A673 (cell line): ENCODE measurements at regions not wholly inside any gene's neighbourhood (a gene's known extent, or its start where the extent isn't known, plus 50 kb on each side); places are given as distances from the start of the nearest gene placed in this dataset.

ENCODE experiments used
- BruUV-seq: library from RNA; stranded (reverse); fragments of 400-500 nt; replicated peaks from 2 replicates; lab custom pipeline; 2021; lab: Mats Ljungman, UMichigan
- CTCF ChIA-PET: fragments of 300-600 bp; sonication (Branson Sonifier 250); formaldehyde crosslinking; loops from one replicate; lab custom pipeline; 2022; ENCODE audit warnings: antibody characterized with exemption; lab: Charles Lee
- POLR2A ChIA-PET: fragments of 300-600 bp; sonication (Branson Sonifier 250); formaldehyde crosslinking; loops from one replicate; lab custom pipeline; 2022; ENCODE audit warnings: antibody characterized with exemption; ENCODE audit not compliant: low non-redundant PET; lab: Charles Lee
- DNase-seq: peaks from one replicate; pipeline ENCODE4 v3.0.0-alpha.2; 2015; ENCODE audit warnings: low spot score
- H3K27ac ChIP-seq: fragments of 200-600 bp; sonication (generic); 2 replicates; pipeline ENCODE4 v1.5.1; 2016; ENCODE audit warnings: mixed run types, low read depth, mild to moderate bottlenecking, mixed read lengths, antibody characterized with exemption, low read length; ENCODE audit not compliant: poor library complexity, severe bottlenecking
- H3K27me3 ChIP-seq: fragments of 200-600 bp; sonication (generic); replicated peaks from 2 replicates; pipeline ENCODE4 v1.6.1; 2017; ENCODE audit warnings: mixed run types, low read depth, mild to moderate bottlenecking, mixed read lengths, antibody characterized with exemption, low read length; ENCODE audit not compliant: insufficient read depth, poor library complexity
- H3K36me3 ChIP-seq: fragments of 200-600 bp; sonication (generic); 2 replicates; pipeline ENCODE4 v1.6.1; 2016; ENCODE audit warnings: mixed run types, mild to moderate bottlenecking, mixed read lengths, antibody characterized with exemption, low read length; ENCODE audit not compliant: insufficient read depth, poor library complexity, severe bottlenecking
- H3K4me1 ChIP-seq: fragments of 200-600 bp; sonication (generic); 2 replicates; pipeline ENCODE4 v1.6.1; 2017; ENCODE audit warnings: mixed run types, mild to moderate bottlenecking, mixed read lengths, antibody characterized with exemption, low read length; ENCODE audit not compliant: insufficient read depth, poor library complexity, severe bottlenecking
- H3K4me3 ChIP-seq: fragments of 200-600 bp; sonication (generic); 2 replicates; pipeline ENCODE4 v1.5.1; 2016; ENCODE audit warnings: low read depth, mixed run types, mild to moderate bottlenecking, mixed read lengths, low read length; ENCODE audit not compliant: poor library complexity, severe bottlenecking
- H3K9me3 ChIP-seq: fragments of 200-600 bp; sonication (generic); 2 replicates; pipeline ENCODE4 v1.6.1; 2016; ENCODE audit warnings: mixed run types, low read depth, mild to moderate bottlenecking, mixed read lengths, antibody characterized with exemption, low read length; ENCODE audit not compliant: poor library complexity, severe bottlenecking
- EZH2 ChIP-seq: fragments of 200-600 bp; sonication (generic); IDR thresholded peaks from 2 replicates; pipeline ENCODE4 v1.6.1; 2017; ENCODE audit warnings: borderline replicate concordance, low read depth, mild to moderate bottlenecking, mixed read lengths, antibody characterized with exemption, low read length; ENCODE audit not compliant: poor library complexity, severe bottlenecking
- intact Hi-C: fragments of 100-400 bp; cut with micrococcal nuclease; formaldehyde crosslinking; loops from one replicate; pipeline ENCODE4 v1.10.0; 2022; ENCODE audit not compliant: unreplicated experiment
- TF ChIP-seq, protein P1 (sequence below): fragments of 300-800, 200-600 bp; sonication (generic); conservative IDR thresholded peaks from 2 replicates; pipeline ENCODE4 v1.5.1; 2017; ENCODE audit warnings: low read depth, mild to moderate bottlenecking, antibody characterized with exemption, low read length, moderate library complexity, mixed read lengths

- Histone ChIP-seq H3K4me1 (no peaks in the 10 kb centered on the region), H3K27ac (no peak overlapping the region), H3K9me3 (no peaks in the 10 kb centered on the region), H3K4me3 (no peak overlapping the region), H3K36me3 (no peaks in the 10 kb centered on the region), H3K27me3 (no peaks in the 10 kb centered on the region)
- ChIA-PET CTCF (no interaction called here), POLR2A (no interaction called here)
- no peak for DNase-seq
- no TSS peak for BruUV-seq
- intact Hi-C loops, result no loop called here
- no peak for TF ChIP-seq EZH2
- TF ChIP-seq, protein P1, sequence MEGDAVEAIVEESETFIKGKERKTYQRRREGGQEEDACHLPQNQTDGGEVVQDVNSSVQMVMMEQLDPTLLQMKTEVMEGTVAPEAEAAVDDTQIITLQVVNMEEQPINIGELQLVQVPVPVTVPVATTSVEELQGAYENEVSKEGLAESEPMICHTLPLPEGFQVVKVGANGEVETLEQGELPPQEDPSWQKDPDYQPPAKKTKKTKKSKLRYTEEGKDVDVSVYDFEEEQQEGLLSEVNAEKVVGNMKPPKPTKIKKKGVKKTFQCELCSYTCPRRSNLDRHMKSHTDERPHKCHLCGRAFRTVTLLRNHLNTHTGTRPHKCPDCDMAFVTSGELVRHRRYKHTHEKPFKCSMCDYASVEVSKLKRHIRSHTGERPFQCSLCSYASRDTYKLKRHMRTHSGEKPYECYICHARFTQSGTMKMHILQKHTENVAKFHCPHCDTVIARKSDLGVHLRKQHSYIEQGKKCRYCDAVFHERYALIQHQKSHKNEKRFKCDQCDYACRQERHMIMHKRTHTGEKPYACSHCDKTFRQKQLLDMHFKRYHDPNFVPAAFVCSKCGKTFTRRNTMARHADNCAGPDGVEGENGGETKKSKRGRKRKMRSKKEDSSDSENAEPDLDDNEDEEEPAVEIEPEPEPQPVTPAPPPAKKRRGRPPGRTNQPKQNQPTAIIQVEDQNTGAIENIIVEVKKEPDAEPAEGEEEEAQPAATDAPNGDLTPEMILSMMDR, result no peak
Observed at GRCh38 chr20:10972219-10972860, 298.5 kb upstream of the JAG1 start.

- Histone ChIP-seq H3K9me3 (no peaks in the 10 kb centered on the region), H3K27ac (no peak overlapping the region), H3K27me3 (no peaks in the 10 kb centered on the region), H3K4me3 (no peak overlapping the region), H3K4me1 (no peaks in the 10 kb centered on the region), H3K36me3 (no peaks in the 10 kb centered on the region)
- BruUV-seq, result no TSS peak
- TF ChIP-seq, protein P1, result no peak
- no peak for TF ChIP-seq EZH2
- POLR2A ChIA-PET, result no interaction called here
- intact Hi-C loops, result no loop called here
- CTCF ChIA-PET, result no interaction called here
- no peak for DNase-seq
Observed at GRCh38 chr20:10976051-10976450, 302.3 kb upstream of the JAG1 start.

DNA sequence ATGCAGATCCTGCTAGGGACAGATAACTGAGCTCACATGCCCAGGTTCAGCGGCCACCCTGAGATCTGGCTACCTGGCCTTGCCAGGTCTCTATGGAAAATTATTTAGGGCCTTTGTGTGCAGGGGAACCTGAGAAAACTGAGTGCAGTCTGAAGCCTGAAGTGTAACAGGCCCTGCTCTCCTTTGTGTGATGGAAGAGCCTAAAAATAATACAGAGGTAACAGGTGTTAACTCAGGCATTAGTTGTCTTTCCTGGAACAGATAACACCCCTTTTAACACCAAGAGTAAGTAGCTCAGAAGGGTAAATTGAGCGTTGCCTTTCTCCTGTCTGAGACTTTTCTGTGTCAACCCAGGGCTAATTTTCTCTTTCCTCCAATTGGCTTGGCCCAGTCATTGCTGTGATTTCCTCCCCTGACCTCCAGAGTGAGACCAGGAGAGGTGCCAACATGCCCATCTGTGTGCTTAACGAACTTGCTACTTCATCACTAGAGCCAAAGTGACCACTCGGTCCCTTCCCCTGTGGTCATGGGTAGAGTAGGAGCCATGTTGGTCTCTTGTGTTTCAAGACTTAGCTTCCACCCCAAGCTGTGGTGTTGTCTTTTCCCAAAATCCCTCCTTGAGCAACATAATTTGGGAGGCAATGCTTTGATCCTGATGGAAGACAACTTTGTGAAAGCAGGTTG, 304.4 kb upstream of the JAG1 start:
- no peaks in the 10 kb centered on the region for H3K9me3 ChIP-seq
- ChIA-PET POLR2A (no interaction called here), CTCF (no interaction called here)
- H3K27me3 ChIP-seq, result no peaks in the 10 kb centered on the region
- H3K4me3 ChIP-seq, result no peak overlapping the region
- no TSS peak for BruUV-seq
- intact Hi-C loops, result no loop called here
- H3K36me3 ChIP-seq, result no peaks in the 10 kb centered on the region
- H3K4me1 ChIP-seq, result no peaks in the 10 kb centered on the region
- no peak for DNase-seq
- H3K27ac ChIP-seq, result no peak overlapping the region
- TF ChIP-seq, protein P1, result no peak
- TF ChIP-seq EZH2, result no peak
